ENCODE measurements at regions not wholly inside any gene's neighbourhood (a gene's known extent, or its start where the extent isn't known, plus 50 kb on each side); places are given as distances from the start of the nearest gene placed in this dataset.

DNA sequence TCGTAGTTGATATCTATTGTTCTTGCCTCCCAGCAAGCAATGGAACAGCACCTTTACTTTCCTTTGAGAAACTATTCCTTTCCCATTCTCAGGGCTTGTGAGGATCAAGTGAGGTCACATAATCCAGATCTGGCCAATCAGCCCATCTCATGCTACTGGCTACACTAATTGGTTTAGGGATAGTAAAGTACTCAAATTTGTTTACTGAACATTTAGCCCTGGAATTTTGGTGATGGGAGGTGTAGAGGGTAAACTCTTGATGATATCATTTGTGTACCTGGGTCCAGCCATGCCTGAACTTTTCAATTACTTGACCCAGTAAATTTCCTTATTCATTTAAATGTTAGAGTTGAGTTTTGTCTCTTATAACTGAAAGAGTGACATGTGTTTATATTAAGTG lies 195.8 kb upstream of the TNP1 start:
- TF ChIP-seq, protein P1, sequence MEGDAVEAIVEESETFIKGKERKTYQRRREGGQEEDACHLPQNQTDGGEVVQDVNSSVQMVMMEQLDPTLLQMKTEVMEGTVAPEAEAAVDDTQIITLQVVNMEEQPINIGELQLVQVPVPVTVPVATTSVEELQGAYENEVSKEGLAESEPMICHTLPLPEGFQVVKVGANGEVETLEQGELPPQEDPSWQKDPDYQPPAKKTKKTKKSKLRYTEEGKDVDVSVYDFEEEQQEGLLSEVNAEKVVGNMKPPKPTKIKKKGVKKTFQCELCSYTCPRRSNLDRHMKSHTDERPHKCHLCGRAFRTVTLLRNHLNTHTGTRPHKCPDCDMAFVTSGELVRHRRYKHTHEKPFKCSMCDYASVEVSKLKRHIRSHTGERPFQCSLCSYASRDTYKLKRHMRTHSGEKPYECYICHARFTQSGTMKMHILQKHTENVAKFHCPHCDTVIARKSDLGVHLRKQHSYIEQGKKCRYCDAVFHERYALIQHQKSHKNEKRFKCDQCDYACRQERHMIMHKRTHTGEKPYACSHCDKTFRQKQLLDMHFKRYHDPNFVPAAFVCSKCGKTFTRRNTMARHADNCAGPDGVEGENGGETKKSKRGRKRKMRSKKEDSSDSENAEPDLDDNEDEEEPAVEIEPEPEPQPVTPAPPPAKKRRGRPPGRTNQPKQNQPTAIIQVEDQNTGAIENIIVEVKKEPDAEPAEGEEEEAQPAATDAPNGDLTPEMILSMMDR (conservative IDR thresholded peaks at IDR 0.05; ENCODE audit: low read depth, low read length): no peak
- no peak for TF ChIP-seq EZH2 (IDR thresholded peaks at IDR 0.05; ENCODE audit: borderline replicate concordance, low read depth, low read length, poor library complexity, severe bottlenecking)
